Activated naive CD8-positive, alpha-beta T cell treated with anti-CD3 and anti-CD28 coated beads for 36 hours (primary cell): ENCODE measurements at regions not wholly inside any gene's neighbourhood (a gene's known extent, or its start where the extent isn't known, plus 50 kb on each side); places are given as distances from the start of the nearest gene placed in this dataset.

Experiments used
- DNase-seq: peaks from one replicate; pipeline ENCODE4 v3.0.0; 2021
- H3K27ac Mint-ChIP-seq: one replicate; pipeline ENCODE4 v1.8.0; 2022; ENCODE audit warnings: mild to moderate bottlenecking, moderate library complexity, mixed read lengths
- H3K27me3 Mint-ChIP-seq: one replicate; pipeline ENCODE4 v1.8.0; 2022; ENCODE audit warnings: mild to moderate bottlenecking, mixed read lengths
- H3K36me3 Mint-ChIP-seq: one replicate; pipeline ENCODE4 v1.8.0; 2021; ENCODE audit warnings: mild to moderate bottlenecking, mixed read lengths
- H3K4me1 Mint-ChIP-seq: one replicate; pipeline ENCODE4 v1.8.0; 2021; ENCODE audit warnings: mixed read lengths
- H3K4me3 Mint-ChIP-seq: one replicate; pipeline ENCODE4 v1.8.0; 2022; ENCODE audit warnings: mild to moderate bottlenecking, moderate library complexity, mixed read lengths
- H3K9me3 Mint-ChIP-seq: one replicate; pipeline ENCODE4 v1.8.0; 2022; ENCODE audit warnings: mixed read lengths

DNA sequence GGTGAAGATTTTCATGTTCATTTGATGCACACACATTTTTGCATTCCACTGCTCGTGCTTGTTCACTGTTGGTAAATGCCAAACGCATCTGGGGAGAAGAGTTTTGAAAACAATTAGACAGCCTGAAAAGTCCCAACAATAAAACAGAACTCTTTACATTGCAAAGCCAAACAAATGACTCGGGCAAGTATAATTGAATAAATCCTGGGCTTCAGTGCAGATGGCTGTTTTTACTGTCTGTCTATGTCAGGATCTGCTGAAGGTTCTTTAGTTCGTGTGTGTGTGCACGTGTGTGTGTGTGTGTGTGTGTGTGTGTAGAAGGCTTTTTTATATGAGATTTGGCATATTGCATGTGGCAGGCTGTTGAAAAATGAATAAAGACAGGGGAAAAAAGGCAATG is 277.5 kb upstream of the CDIN1 start:
- H3K27me3 Mint-ChIP-seq = no peaks in the 10 kb centered on the region
- no peak for DNase-seq

GRCh38 chr15:36313021-36313420 is 266.4 kb upstream of the CDIN1 start:
- Mint-ChIP-seq H3K27me3 (no peaks in the 10 kb centered on the region), H3K4me3 (no peak overlapping the region), H3K9me3 (peaks cover 2% of the 10 kb centered on the region), H3K4me1 (no peaks in the 10 kb centered on the region), H3K36me3 (no peaks in the 10 kb centered on the region), H3K27ac (no peak overlapping the region)
- no peak for DNase-seq

More for the DNA sequence above, 277.5 kb upstream of the CDIN1 start:
- H3K36me3 Mint-ChIP-seq = no peaks in the 10 kb centered on the region
- H3K27ac Mint-ChIP-seq = no peak overlapping the region
- no peak overlapping the region for H3K4me3 Mint-ChIP-seq
- H3K9me3 Mint-ChIP-seq = no peaks in the 10 kb centered on the region
- no peaks in the 10 kb centered on the region for H3K4me1 Mint-ChIP-seq

GRCh38 chr15:36313736-36314280 is 265.6 kb upstream of the CDIN1 start:
- DNase-seq = no peak
- Mint-ChIP-seq H3K9me3 (peaks cover 2% of the 10 kb centered on the region), H3K36me3 (no peaks in the 10 kb centered on the region), H3K27ac (no peak overlapping the region), H3K4me1 (no peaks in the 10 kb centered on the region), H3K27me3 (no peaks in the 10 kb centered on the region), H3K4me3 (no peak overlapping the region)

DNA sequence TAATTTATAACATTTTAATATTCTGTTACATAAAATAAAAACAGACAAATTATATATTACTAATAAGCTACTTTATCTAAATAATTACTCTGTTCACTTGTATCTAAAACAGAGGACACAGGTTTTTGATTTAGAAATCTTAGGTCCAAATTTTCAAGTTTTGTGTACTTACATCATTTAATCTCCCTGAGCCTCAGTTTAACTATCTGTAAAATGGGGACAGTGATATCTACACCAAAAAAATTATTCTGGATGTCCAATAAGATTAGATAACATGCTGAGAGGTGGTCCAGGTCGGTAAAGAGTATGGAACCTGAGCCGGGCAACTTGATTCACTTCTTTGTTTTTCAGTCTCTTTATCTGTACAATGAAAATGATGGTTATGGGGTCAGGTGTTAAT is 263.8 kb upstream of the CDIN1 start:
- Mint-ChIP-seq H3K36me3 (no peaks in the 10 kb centered on the region), H3K27ac (no peak overlapping the region), H3K27me3 (no peaks in the 10 kb centered on the region), H3K9me3 (no peaks in the 10 kb centered on the region), H3K4me1 (no peaks in the 10 kb centered on the region), H3K4me3 (no peak overlapping the region)
- DNase-seq = no peak

GRCh38 chr15:36323615-36324014 is 255.8 kb upstream of the CDIN1 start:
- H3K27me3 Mint-ChIP-seq = no peaks in the 10 kb centered on the region
- no peak overlapping the region for H3K27ac Mint-ChIP-seq
- H3K36me3 Mint-ChIP-seq = no peaks in the 10 kb centered on the region
- no peak overlapping the region for H3K4me3 Mint-ChIP-seq
- H3K9me3 Mint-ChIP-seq = no peaks in the 10 kb centered on the region
- H3K4me1 Mint-ChIP-seq = no peaks in the 10 kb centered on the region
- DNase-seq = no peak

GRCh38 chr15:36325206-36325605 is 254.2 kb upstream of the CDIN1 start:
- no peaks in the 10 kb centered on the region for H3K9me3 Mint-ChIP-seq
- no peak for DNase-seq

GRCh38 chr15:36329592-36329991 is 249.8 kb upstream of the CDIN1 start:
- Mint-ChIP-seq H3K4me3 (no peak overlapping the region), H3K27me3 (no peaks in the 10 kb centered on the region), H3K4me1 (no peaks in the 10 kb centered on the region), H3K9me3 (no peaks in the 10 kb centered on the region), H3K27ac (no peak overlapping the region), H3K36me3 (no peaks in the 10 kb centered on the region)
- DNase-seq = no peak

More at GRCh38 chr15:36325206-36325605, 254.2 kb upstream of the CDIN1 start:
- no peaks in the 10 kb centered on the region for H3K4me1 Mint-ChIP-seq
- H3K27me3 Mint-ChIP-seq = no peaks in the 10 kb centered on the region
- H3K36me3 Mint-ChIP-seq = no peaks in the 10 kb centered on the region
- H3K4me3 Mint-ChIP-seq = no peak overlapping the region
- no peak overlapping the region for H3K27ac Mint-ChIP-seq

- Mint-ChIP-seq H3K27ac (no peak overlapping the region), H3K4me3 (no peak overlapping the region), H3K4me1 (no peaks in the 10 kb centered on the region), H3K27me3 (no peaks in the 10 kb centered on the region), H3K36me3 (no peaks in the 10 kb centered on the region), H3K9me3 (peaks cover 1% of the 10 kb centered on the region)
- no peak for DNase-seq
Measured at GRCh38 chr15:36330598-36330997, 248.8 kb upstream of the CDIN1 start.

DNA sequence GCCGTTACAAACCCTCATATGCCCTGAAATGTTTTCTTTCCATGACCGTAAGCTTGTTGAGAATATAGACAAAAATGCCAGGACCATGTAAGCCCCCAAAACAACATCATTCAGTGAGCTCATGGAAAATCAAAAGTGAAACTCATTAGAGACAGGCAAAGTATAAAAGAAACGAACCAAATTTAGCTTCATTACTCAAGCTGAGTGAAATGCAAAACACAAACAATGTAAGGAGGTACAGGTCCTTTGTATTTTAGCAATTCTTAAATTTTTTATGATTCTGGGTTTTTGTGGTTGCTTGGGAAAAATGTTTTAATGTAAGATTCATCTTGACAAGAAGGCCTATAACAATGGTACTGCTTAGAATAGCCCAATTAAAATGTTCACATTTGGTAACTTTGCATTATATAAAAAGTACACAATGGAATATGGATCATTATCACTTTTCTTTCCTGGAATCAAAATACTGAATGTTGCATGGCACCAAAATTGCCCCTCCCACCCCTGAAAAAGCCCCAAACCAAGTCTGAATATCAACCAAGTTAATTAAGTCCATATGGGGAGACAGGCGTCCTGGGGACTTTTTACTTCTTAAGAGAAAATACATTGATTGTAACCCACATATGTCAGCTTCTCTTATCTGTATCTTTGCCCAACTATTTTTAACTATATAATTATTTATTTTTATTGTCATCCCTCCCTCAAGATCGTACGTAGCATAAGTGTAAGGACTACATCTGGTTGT is 247.7 kb upstream of the CDIN1 start:
- DNase-seq = no peak
- Mint-ChIP-seq H3K27me3 (no peaks in the 10 kb centered on the region), H3K4me3 (no peak overlapping the region), H3K27ac (no peak overlapping the region), H3K36me3 (no peaks in the 10 kb centered on the region), H3K9me3 (peaks cover 1% of the 10 kb centered on the region), H3K4me1 (no peaks in the 10 kb centered on the region)

GRCh38 chr15:36332301-36332700 is 247.1 kb upstream of the CDIN1 start:
- Mint-ChIP-seq H3K27me3 (no peaks in the 10 kb centered on the region), H3K4me3 (no peak overlapping the region), H3K4me1 (no peaks in the 10 kb centered on the region), H3K9me3 (peaks cover 1% of the 10 kb centered on the region), H3K27ac (no peak overlapping the region), H3K36me3 (no peaks in the 10 kb centered on the region)
- no peak for DNase-seq

DNA sequence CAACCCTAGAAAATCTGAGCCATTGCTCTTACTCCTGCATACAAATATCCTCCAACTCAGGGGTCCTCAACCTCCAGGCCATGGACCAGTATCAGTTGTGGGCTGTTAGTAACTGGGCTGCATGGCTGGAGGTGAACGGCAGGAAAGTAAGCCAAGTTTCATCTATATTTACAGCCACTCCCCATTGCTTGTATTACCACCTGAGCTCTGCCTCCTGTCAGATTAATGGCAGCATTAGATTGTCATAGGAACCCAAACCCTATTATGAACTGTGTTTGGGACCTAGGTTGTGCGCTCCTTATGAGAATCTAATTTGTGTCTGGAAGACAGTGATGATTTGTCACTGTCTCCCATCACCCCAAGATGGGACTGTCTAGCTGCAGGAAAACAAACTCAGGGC is 246.5 kb upstream of the CDIN1 start:
- H3K4me1 Mint-ChIP-seq = no peaks in the 10 kb centered on the region
- DNase-seq = no peak
- no peaks in the 10 kb centered on the region for H3K36me3 Mint-ChIP-seq
- no peak overlapping the region for H3K27ac Mint-ChIP-seq
- H3K4me3 Mint-ChIP-seq = no peak overlapping the region
- peaks cover 1% of the 10 kb centered on the region for H3K9me3 Mint-ChIP-seq
- H3K27me3 Mint-ChIP-seq = no peaks in the 10 kb centered on the region

DNA sequence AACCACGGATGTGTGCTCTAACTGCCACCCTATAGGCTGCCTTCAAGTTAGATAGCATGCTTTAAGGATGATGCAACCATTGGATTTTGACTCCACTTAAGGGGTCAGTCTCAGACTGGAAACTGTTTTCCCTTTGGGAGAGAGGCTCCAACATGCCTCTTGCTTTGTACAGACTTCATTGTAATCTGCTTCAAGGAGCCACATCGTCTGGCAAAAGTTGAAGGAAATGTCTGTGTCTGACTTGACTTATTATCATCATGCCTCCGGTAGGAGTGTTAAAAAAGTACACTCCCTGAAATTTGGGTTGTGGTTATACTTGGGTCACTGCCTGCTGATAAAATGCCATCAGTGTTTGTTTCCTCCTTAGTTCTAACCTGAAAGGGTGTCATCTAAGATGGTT is 245.4 kb upstream of the CDIN1 start:
- Mint-ChIP-seq H3K27ac (no peak overlapping the region), H3K4me3 (no peak overlapping the region), H3K27me3 (no peaks in the 10 kb centered on the region)

DNA sequence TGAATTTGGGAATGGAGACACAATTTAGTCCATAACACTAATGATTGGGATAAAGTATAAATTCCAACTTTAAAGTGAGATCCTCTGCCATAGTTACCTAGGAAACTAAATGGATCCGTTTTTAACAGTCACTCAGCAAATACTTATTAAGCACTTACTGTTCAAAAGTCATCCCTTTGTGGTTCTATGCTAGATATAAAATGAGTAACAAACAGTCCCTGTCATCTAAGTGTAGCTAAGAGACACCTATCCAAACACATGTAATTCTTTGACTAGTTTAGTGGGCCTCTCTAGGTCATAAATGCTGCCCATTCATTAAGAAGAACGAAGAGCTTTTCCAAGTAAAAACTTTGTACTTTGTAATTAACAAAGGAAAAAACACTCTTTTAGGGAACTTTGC is 244.2 kb upstream of the CDIN1 start:
- Mint-ChIP-seq H3K9me3 (peaks cover 1% of the 10 kb centered on the region), H3K27me3 (no peaks in the 10 kb centered on the region), H3K27ac (no peak overlapping the region), H3K4me3 (no peak overlapping the region), H3K36me3 (no peaks in the 10 kb centered on the region), H3K4me1 (no peaks in the 10 kb centered on the region)
- no peak for DNase-seq

More for the DNA sequence above, 245.4 kb upstream of the CDIN1 start:
- Mint-ChIP-seq H3K4me1 (no peaks in the 10 kb centered on the region), H3K9me3 (peaks cover 1% of the 10 kb centered on the region), H3K36me3 (no peaks in the 10 kb centered on the region)
- no peak for DNase-seq

GRCh38 chr15:36335659-36336058 is 243.8 kb upstream of the CDIN1 start:
- DNase-seq = no peak
- no peaks in the 10 kb centered on the region for H3K27me3 Mint-ChIP-seq
- H3K4me3 Mint-ChIP-seq = no peak overlapping the region
- no peaks in the 10 kb centered on the region for H3K36me3 Mint-ChIP-seq
- H3K27ac Mint-ChIP-seq = no peak overlapping the region
- peaks cover 1% of the 10 kb centered on the region for H3K9me3 Mint-ChIP-seq
- H3K4me1 Mint-ChIP-seq = no peaks in the 10 kb centered on the region

GRCh38 chr15:36344887-36345286 is 234.5 kb upstream of the CDIN1 start:
- Mint-ChIP-seq H3K4me3 (no peak overlapping the region), H3K4me1 (no peaks in the 10 kb centered on the region)

DNA sequence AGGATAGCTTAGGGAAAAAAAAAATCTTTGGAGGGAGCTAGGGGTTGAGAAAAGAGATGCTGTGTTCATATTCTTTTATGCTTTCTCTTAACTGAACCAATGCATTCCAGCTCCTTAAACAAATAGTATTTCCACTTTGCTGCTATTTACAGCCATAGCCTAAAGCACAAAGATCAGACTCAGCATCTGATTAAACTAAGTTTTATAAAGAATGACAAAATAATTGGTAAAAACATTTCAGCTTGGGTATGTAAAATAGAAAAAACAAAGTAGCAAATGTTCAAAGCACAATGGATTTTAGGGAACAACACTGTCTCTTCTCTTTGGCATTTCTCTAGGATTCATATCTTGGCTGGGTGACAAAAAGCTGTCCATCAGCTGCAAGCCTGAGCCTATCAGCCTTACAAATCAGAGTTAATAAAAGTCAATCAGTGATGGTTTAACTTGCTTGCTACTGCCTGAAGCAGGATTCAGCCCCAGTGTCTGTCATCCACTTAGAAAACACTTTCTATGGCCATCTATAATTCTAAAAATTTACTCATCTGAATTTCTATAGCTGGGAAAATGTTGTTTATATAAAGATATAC is 232.1 kb upstream of the CDIN1 start:
- no peak for DNase-seq
- H3K4me1 Mint-ChIP-seq = no peaks in the 10 kb centered on the region
- H3K36me3 Mint-ChIP-seq = no peaks in the 10 kb centered on the region
- H3K4me3 Mint-ChIP-seq = no peak overlapping the region
- no peaks in the 10 kb centered on the region for H3K9me3 Mint-ChIP-seq
- H3K27ac Mint-ChIP-seq = no peak overlapping the region
- H3K27me3 Mint-ChIP-seq = peaks cover 4% of the 10 kb centered on the region

More at GRCh38 chr15:36344887-36345286, 234.5 kb upstream of the CDIN1 start:
- H3K27me3 Mint-ChIP-seq = no peaks in the 10 kb centered on the region
- H3K36me3 Mint-ChIP-seq = no peaks in the 10 kb centered on the region
- H3K27ac Mint-ChIP-seq = no peak overlapping the region
- DNase-seq = no peak
- no peaks in the 10 kb centered on the region for H3K9me3 Mint-ChIP-seq
